Spleen (tissue), 11 donors: ENCODE measurements at regions not wholly inside any gene's neighbourhood (a gene's known extent, or its start where the extent isn't known, plus 50 kb on each side); places are given as distances from the start of the nearest gene placed in this dataset.

Source experiments
- DNase-seq: peaks from one replicate; pipeline ENCODE4 v3.0.0-alpha.2; 2020
- H3K27ac ChIP-seq, 8 donors: fragments of 200-600 bp; sonication (generic) in 7 of 8; 1 replicate in 4 of 8; 2 replicates in 4 of 8; pipeline versions ENCODE4 v1.5.0 to v1.8.0; 2016 to 2021; ENCODE audit warnings: inconsistent platforms in 4 of 8, mild to moderate bottlenecking in 4 of 8, moderate library complexity in 1 of 8
- H3K27me3 ChIP-seq, 7 donors: fragments of 200-600 bp; sonication (generic) in 6 of 7; replicated peaks in 1 of 7; 1 replicate in 4 of 7; 2 replicates in 3 of 7; pipeline versions ENCODE4 v1.5.0 to v1.8.0; 2016 to 2021; ENCODE audit warnings: inconsistent platforms in 3 of 7, mild to moderate bottlenecking in 1 of 7
- H3K36me3 ChIP-seq, 6 donors: fragments of 200-600 bp; sonication (generic) in 5 of 6; 1 replicate in 4 of 6; 2 replicates in 2 of 6; pipeline versions ENCODE4 v1.5.0 to v1.8.0; 2016 to 2021; ENCODE audit warnings: inconsistent platforms in 2 of 6
- H3K4me1 ChIP-seq, 6 donors: fragments of 200-600 bp; sonication (generic) in 5 of 6; 1 replicate in 3 of 6; 2 replicates in 3 of 6; pipeline versions ENCODE4 v1.5.0 to v1.8.0; 2016 to 2021; ENCODE audit warnings: inconsistent platforms in 3 of 6
- H3K4me3 ChIP-seq, 8 donors: fragments of 200-600 bp; sonication (generic) in 7 of 8; 1 replicate in 4 of 8; 2 replicates in 4 of 8; pipeline versions ENCODE4 v1.5.0 to v1.8.0; 2016 to 2021; ENCODE audit warnings: inconsistent platforms in 4 of 8, mild to moderate bottlenecking in 4 of 8, moderate library complexity in 2 of 8
- H3K9me3 ChIP-seq, 8 donors: fragments of 200-600 bp; sonication (generic) in 7 of 8; 1 replicate in 4 of 8; 2 replicates in 4 of 8; pipeline versions ENCODE4 v1.5.0 to v1.8.0; 2016 to 2021; ENCODE audit warnings: inconsistent platforms in 4 of 8
- CTCF ChIP-seq, 11 experiments: fragments of 200-600 bp in 7 of 11; fragments of 450-650 bp in 4 of 11; sonication (generic) in 4 of 11; IDR thresholded peaks in 8 of 11; conservative IDR thresholded peaks in 3 of 11; 1 replicate in 7 of 11; 2 replicates in 4 of 11; pipeline versions ENCODE4 v1.4.0 to v1.8.0; 2016 to 2021; ENCODE audit warnings: antibody characterized with exemption in 11 of 11, inconsistent platforms in 4 of 11, mild to moderate bottlenecking in 1 of 11
- POLR2A ChIP-seq, 3 donors: fragments of 450-650 bp; IDR thresholded peaks; one replicate each; pipeline ENCODE4 v1.5.1; 2017; ENCODE audit warnings: antibody characterized with exemption in 3 of 3, mild to moderate bottlenecking in 1 of 3
- POLR2AphosphoS5 ChIP-seq, 3 donors: sonication (generic); formaldehyde crosslinking; IDR thresholded peaks; one replicate each; pipeline ENCODE4 v1.5.1; 2017; ENCODE audit warnings: antibody characterized with exemption in 3 of 3
- WGBS, 5 donors: extraction: QIAGEN DNeasy Blood & Tissue Kit in 3 of 5; methylation state at CpG; one replicate each; pipeline versions ENCODE4 v1.1.5 to v1.1.7; 2013 to 2018; 5-methylcytosine and 5-hydroxymethylcytosine counted together
- intact Hi-C: fragments of 100-400 bp; cut with DNase I; formaldehyde crosslinking; loops from one replicate; pipeline ENCODE4 v1.15.0; 2023; ENCODE audit warnings: low total_unique reads
- donor health status: healthy with polysubstance abuse.
- donor health status: DM: no; HTN: no; CAD: no; lungs with moderate emphysema.
- donor health status: DM: no; HTN: no; CAD: no.
- donor health status: Bipolar disorder and iron deficiency.
- donor health status: healthy.
- donor health status: DM: no; HTN: no; CAD: no.
- donor health status: DM: yes; HTN: yes; CAD: no.

- Histone ChIP-seq H3K27ac (no peak overlapping the region), H3K4me1 (peaks cover 0 to 15% (median under 1%) of the 10 kb centered on the region in 6 donors), H3K36me3 (no peaks in the 10 kb centered on the region), H3K9me3 (no peaks in the 10 kb centered on the region), H3K27me3 (no peaks in the 10 kb centered on the region), H3K4me3 (no peak overlapping the region)
- 46 to 100% (median 66%) methylated on average over 1 to 2 of the region's 2 CpGs for WGBS, 5 donors
- DNase-seq, result no peak
- intact Hi-C loops, result no loop called here
- TF ChIP-seq POLR2AphosphoS5 (IDR thresholded peaks at IDR 0.05) (no peak), POLR2A (IDR thresholded peaks at IDR 0.05) (no peak), CTCF (IDR thresholded peaks at IDR 0.05 in 8 of 11, conservative IDR thresholded peaks at IDR 0.05 in 3 of 11) (no peak)
Observed at GRCh38 chr5:54733101-54733500, 215.5 kb downstream of the SNX18 start.

GRCh38 chr5:54732108-54732507 lies 214.5 kb downstream of the SNX18 start:
- H3K4me3 ChIP-seq, result no peak overlapping the region
- intact Hi-C loops, result no loop called here
- no peaks in the 10 kb centered on the region for H3K27me3 ChIP-seq
- DNase-seq, result no peak
- 88 to 95% (median 92%) methylated on average over 1 of the region's 1 CpG for WGBS, 5 donors
- no peaks in the 10 kb centered on the region for H3K36me3 ChIP-seq
- no peaks in the 10 kb centered on the region for H3K9me3 ChIP-seq
- TF ChIP-seq POLR2AphosphoS5 (IDR thresholded peaks at IDR 0.05) (no peak), POLR2A (IDR thresholded peaks at IDR 0.05) (no peak), CTCF (IDR thresholded peaks at IDR 0.05 in 8 of 11, conservative IDR thresholded peaks at IDR 0.05 in 3 of 11) (no peak)
- H3K27ac ChIP-seq, result no peak overlapping the region
- peaks cover 0 to 12% (median 0%) of the 10 kb centered on the region in 6 donors for H3K4me1 ChIP-seq

GRCh38 chr5:54728588-54728915 lies 211.0 kb downstream of the SNX18 start:
- Histone ChIP-seq H3K36me3 (no peaks in the 10 kb centered on the region), H3K9me3 (no peaks in the 10 kb centered on the region), H3K27ac (peak overlapping the region in 2 of 8 donors; percentile 18 to 29), H3K27me3 (no peaks in the 10 kb centered on the region), H3K4me1 (peaks cover 0 to 12% (median 0%) of the 10 kb centered on the region in 6 donors), H3K4me3 (no peak overlapping the region)
- WGBS, 5 donors, result 93 to 100% (median 97%) methylated on average over 1 of the region's 1 CpG
- TF ChIP-seq POLR2AphosphoS5 (IDR thresholded peaks at IDR 0.05) (no peak), POLR2A (IDR thresholded peaks at IDR 0.05) (no peak), CTCF (IDR thresholded peaks at IDR 0.05 in 8 of 11, conservative IDR thresholded peaks at IDR 0.05 in 3 of 11) (no peak)
- no peak for DNase-seq
- intact Hi-C loops, result no loop called here

GRCh38 chr5:54727874-54728587 lies 210.5 kb downstream of the SNX18 start:
- Histone ChIP-seq H3K36me3 (no peaks in the 10 kb centered on the region), H3K9me3 (no peaks in the 10 kb centered on the region), H3K4me1 (peaks cover 0 to 12% (median 0%) of the 10 kb centered on the region in 6 donors), H3K27ac (peak overlapping the region in 2 of 8 donors; percentile 18 to 29), H3K4me3 (no peak overlapping the region), H3K27me3 (no peaks in the 10 kb centered on the region)
- 59 to 72% (median 67%) methylated on average over 2 of the region's 2 CpGs for WGBS, 5 donors
- TF ChIP-seq POLR2A (IDR thresholded peaks at IDR 0.05) (no peak), POLR2AphosphoS5 (IDR thresholded peaks at IDR 0.05) (no peak), CTCF (IDR thresholded peaks at IDR 0.05 in 8 of 11, conservative IDR thresholded peaks at IDR 0.05 in 3 of 11) (no peak)
- no peak for DNase-seq
- intact Hi-C loops, result no loop called here
